ENCODE measurements at regions not wholly inside any gene's neighbourhood (a gene's known extent, or its start where the extent isn't known, plus 50 kb on each side); places are given as distances from the start of the nearest gene placed in this dataset.

DNA sequence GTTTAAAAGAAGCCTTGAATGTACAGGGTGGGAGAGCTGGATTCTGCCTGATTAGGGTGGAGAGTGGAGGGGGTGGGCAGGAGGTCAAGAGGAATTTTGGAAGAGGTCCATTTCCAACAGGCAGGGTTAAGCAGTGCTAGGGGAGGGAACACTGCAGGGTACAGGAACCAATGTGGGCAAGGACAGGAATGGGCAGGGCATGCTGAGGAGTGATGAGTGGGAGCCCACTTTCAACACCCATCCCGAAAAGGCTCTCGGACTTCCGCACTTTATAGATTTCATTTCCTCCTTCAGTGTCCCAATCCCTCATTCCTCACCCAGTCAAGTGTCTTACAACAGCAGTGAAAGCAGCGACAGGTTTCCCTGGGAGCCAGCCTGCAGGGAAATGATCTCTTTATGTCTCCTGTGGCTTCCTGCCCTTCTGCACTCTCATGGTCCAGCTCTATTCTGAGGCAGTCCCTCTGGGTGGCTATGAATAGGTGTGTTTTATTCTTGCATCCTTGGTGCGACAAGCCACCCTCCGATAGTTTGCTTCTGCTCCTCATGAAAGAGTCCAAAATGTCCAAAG is 50.5 kb upstream of the ZNF507 start:
- Mint-ChIP-seq H3K9me3 (ENCODE audit: low read depth) (peaks cover 11% of the 10 kb centered on the region), H3K27ac (ENCODE audit: unreplicated experiment) (no peak overlapping the region), H3K4me1 (ENCODE audit: low read depth) (no peaks in the 10 kb centered on the region), H3K4me3 (ENCODE audit: unreplicated experiment) (no peak overlapping the region), H3K36me3 (ENCODE audit: low read depth) (no peaks in the 10 kb centered on the region), H3K27me3 (ENCODE audit: low read depth) (no peaks in the 10 kb centered on the region)
- TF ChIP-seq, protein P1, sequence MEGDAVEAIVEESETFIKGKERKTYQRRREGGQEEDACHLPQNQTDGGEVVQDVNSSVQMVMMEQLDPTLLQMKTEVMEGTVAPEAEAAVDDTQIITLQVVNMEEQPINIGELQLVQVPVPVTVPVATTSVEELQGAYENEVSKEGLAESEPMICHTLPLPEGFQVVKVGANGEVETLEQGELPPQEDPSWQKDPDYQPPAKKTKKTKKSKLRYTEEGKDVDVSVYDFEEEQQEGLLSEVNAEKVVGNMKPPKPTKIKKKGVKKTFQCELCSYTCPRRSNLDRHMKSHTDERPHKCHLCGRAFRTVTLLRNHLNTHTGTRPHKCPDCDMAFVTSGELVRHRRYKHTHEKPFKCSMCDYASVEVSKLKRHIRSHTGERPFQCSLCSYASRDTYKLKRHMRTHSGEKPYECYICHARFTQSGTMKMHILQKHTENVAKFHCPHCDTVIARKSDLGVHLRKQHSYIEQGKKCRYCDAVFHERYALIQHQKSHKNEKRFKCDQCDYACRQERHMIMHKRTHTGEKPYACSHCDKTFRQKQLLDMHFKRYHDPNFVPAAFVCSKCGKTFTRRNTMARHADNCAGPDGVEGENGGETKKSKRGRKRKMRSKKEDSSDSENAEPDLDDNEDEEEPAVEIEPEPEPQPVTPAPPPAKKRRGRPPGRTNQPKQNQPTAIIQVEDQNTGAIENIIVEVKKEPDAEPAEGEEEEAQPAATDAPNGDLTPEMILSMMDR (IDR thresholded peaks at IDR 0.05): no peak
- no peak for DNase-seq (ENCODE audit: low spot score)

Data from chondrocyte (in vitro differentiated cells).